ENCODE measurements at regions not wholly inside any gene's neighbourhood (a gene's known extent, or its start where the extent isn't known, plus 50 kb on each side); places are given as distances from the start of the nearest gene placed in this dataset.
A peak's percentile ranks its signal among the peaks of the same experiment; 100 is the strongest.

- DNase-seq (ENCODE audit: low spot score) = no peak
Measured at GRCh38 chr11:37519781-37520180, 921.7 kb upstream of the RAG2 start.

- no peak for DNase-seq (ENCODE audit: low spot score)
Measured at GRCh38 chr11:37512156-37512780, 914.2 kb upstream of the RAG2 start.

- DNase-seq (ENCODE audit: low spot score) = no peak
Measured at GRCh38 chr11:37511425-37511933, 913.4 kb upstream of the RAG2 start.

- DNase-seq (ENCODE audit: low spot score) = no peak
Measured at GRCh38 chr11:37509506-37509905, 911.5 kb upstream of the RAG2 start.

- no peak for DNase-seq (ENCODE audit: low spot score)
Measured at GRCh38 chr11:37506531-37506930, 908.5 kb upstream of the RAG2 start.

- DNase-seq (ENCODE audit: low spot score) = no peak
Measured at GRCh38 chr11:37505406-37505805, 907.4 kb upstream of the RAG2 start.

- DNase-seq (ENCODE audit: low spot score) = peak; percentile 19
Measured at GRCh38 chr11:37504921-37505320, 906.9 kb upstream of the RAG2 start.

GRCh38 chr11:37504060-37504611 lies 906.1 kb upstream of the RAG2 start:
- no peak for DNase-seq (ENCODE audit: low spot score)

GRCh38 chr11:37503411-37504059 lies 905.5 kb upstream of the RAG2 start:
- DNase-seq (ENCODE audit: low spot score) = no peak

GRCh38 chr11:37502202-37502601 lies 904.2 kb upstream of the RAG2 start:
- DNase-seq (ENCODE audit: low spot score) = no peak

- no peak for DNase-seq (ENCODE audit: low spot score)
Measured at GRCh38 chr11:37500425-37500824, 902.4 kb upstream of the RAG2 start.

- no peak for DNase-seq (ENCODE audit: low spot score)
Measured at GRCh38 chr11:37497326-37497725, 899.3 kb upstream of the RAG2 start.

- no peak for DNase-seq (ENCODE audit: low spot score)
Measured at GRCh38 chr11:37496201-37496600, 898.2 kb upstream of the RAG2 start.

GRCh38 chr11:37484298-37484697 lies 886.3 kb upstream of the RAG2 start:
- DNase-seq (ENCODE audit: low spot score) = no peak

GRCh38 chr11:37483761-37484160 lies 885.7 kb upstream of the RAG2 start:
- DNase-seq (ENCODE audit: low spot score) = no peak

- no peak for DNase-seq (ENCODE audit: low spot score)
Measured at GRCh38 chr11:37474889-37475288, 876.9 kb upstream of the RAG2 start.

- DNase-seq (ENCODE audit: low spot score) = no peak
Measured at GRCh38 chr11:37468344-37468743, 870.3 kb upstream of the RAG2 start.

- no peak for DNase-seq (ENCODE audit: low spot score)
Measured at GRCh38 chr11:37465221-37465620, 867.2 kb upstream of the RAG2 start.

- DNase-seq (ENCODE audit: low spot score) = no peak
Measured at GRCh38 chr11:37459456-37459855, 861.4 kb upstream of the RAG2 start.

GRCh38 chr11:37456746-37457145 lies 858.7 kb upstream of the RAG2 start:
- DNase-seq (ENCODE audit: low spot score) = no peak

- DNase-seq (ENCODE audit: low spot score) = peak; percentile 12
Measured at GRCh38 chr11:37451903-37452302, 853.9 kb upstream of the RAG2 start.

GRCh38 chr11:37450613-37451012 lies 852.6 kb upstream of the RAG2 start:
- no peak for DNase-seq (ENCODE audit: low spot score)

- no peak for DNase-seq (ENCODE audit: low spot score)
Measured at GRCh38 chr11:37449146-37449545, 851.1 kb upstream of the RAG2 start.

All from mucosa of gallbladder (tissue), 1 donor.